Posterior cingulate gyrus (tissue), 11 donors: ENCODE measurements at regions not wholly inside any gene's neighbourhood (a gene's known extent, or its start where the extent isn't known, plus 50 kb on each side); places are given as distances from the start of the nearest gene placed in this dataset.

Experiments
- DNase-seq, 10 donors: peaks; one replicate each; pipeline versions ENCODE4 v3.0.0 to v3.0.0-alpha.2; 2020 to 2021; ENCODE audit warnings: mixed read lengths in 3 of 10
- intact Hi-C: fragments of 100-400 bp; cut with DNase I; formaldehyde crosslinking; loops from one replicate; pipeline ENCODE4 v1.15.1; 2023

DNA sequence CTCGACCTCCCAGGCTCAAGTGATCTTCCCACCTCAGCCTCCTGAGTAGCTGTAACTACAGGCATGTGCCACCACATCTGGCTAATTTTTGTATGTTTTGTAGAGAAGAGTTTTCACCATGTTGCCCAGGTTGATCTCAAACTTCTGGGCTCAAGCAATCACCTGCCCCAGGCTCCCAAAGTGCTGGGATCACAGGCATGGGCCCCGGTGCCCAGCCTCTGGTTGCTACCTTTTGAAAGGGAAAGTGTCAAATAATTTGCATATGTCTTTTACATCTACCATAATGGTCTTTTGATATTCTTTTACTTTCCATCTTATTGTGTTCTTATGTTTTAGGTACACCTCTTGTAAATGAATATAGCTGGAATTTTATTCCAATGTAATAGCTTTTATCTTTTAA, 263.1 kb upstream of the FN1 start:
- peak in 1 of 10 donors; percentile 52 for DNase-seq
- intact Hi-C loops = no loop called here

DNA sequence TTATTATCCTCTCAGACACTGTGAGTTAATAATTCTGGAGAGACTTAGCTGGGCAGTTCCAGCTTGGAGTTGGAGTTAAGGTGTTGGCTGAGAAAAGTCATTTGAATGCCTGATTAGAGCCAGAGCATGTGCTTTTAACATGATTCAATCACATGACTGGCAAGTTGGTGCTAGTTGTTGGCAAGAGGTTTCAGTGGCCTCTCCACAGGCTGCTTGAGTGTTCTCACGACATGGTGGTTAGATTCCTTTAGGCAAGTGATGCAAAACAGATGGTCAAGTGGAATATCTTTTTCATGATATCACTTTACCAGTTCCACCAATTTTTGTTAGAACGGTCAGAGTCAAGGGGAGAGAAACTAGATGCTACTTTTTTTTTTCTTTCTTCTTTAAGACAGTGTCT, 262.7 kb upstream of the FN1 start:
- no peak for DNase-seq
- intact Hi-C loops = no loop called here

DNA sequence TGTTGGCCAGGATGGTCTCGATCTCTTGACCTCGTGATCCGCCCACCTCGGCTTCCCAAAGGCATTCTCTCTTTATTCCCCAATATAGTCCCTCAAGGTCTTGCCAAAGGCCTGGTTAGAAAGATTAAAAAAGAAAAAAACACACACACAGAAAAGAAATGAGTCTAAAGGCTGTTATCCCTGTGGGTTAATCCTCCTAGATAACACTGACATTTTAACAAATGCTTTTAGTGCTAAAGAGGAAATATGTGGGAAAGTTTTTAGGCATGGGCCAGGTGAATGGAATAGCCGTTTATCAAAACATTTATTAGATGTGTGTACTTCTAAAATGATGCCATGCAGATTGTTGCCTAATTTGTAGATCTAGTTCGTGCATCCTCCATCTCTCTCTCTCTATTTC, 261.6 kb upstream of the FN1 start:
- no peak for DNase-seq
- intact Hi-C loops = no loop called here

DNA sequence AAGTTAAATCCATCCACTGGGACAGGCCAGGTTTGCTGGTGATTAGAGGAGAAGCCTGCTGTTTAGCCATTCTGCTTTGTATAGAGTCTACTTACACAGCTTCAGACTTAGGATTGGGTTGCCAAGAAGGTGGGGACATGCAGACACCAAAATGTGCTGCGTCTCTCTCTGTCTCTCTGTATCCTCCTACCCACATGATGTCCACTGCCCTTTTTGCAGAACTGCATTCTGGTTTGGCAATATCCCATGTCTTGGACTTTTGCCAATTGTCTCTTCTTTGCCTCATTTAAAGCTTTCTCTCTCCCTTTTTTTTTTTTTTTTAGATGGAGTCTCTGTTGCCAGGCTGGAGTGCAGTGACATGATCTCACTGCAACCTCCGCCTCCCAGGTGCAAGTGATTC, 261.1 kb upstream of the FN1 start:
- DNase-seq = no peak
- intact Hi-C loops = no loop called here

DNA sequence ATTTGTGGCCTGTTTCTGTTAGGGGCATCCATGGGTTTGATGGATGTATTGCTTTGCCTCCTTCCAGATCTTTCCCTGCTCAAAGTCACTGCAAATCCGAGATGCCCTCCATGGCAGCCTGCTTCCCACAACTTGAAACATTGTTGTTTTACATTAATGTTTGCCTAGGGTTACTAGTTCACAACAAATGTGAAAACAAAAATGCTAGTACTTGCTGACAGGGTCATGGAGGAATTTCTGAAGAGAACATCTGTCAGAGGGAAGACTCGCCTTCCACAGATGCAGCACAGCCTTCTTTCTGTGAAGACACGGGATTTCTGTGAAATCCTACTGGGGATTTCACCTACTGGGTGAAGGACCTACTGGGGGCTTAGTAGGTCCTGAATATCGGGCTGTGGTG, 260.0 kb upstream of the FN1 start:
- intact Hi-C loops = no loop called here
- DNase-seq = no peak

DNA sequence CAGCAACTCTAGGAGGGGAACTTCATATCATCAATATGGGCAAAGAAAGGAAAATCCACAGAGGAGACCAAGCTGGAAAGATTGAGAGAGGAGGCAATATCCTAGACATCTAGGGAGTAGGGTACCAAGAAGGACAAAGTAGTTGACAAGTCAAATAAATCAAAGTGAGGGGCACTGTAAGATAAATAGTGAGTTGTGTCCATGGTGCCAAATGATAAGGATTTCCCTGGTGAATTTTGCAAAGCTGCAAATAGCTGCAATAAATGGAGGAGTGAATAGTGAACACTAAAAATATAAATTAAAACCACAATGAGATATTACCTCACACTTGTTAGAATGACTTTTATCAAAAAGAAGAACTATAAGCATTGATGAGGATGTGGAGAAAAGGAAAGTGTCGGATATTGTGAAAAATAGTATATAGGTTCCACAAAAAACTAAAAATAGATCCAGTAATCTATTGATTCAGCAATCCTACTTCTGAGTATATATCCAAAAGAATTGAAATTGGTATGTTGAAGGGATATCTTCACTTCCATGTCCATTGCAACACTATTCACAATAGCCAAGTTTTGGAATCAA, 258.2 kb upstream of the FN1 start:
- intact Hi-C loops = no loop called here
- no peak for DNase-seq

DNA sequence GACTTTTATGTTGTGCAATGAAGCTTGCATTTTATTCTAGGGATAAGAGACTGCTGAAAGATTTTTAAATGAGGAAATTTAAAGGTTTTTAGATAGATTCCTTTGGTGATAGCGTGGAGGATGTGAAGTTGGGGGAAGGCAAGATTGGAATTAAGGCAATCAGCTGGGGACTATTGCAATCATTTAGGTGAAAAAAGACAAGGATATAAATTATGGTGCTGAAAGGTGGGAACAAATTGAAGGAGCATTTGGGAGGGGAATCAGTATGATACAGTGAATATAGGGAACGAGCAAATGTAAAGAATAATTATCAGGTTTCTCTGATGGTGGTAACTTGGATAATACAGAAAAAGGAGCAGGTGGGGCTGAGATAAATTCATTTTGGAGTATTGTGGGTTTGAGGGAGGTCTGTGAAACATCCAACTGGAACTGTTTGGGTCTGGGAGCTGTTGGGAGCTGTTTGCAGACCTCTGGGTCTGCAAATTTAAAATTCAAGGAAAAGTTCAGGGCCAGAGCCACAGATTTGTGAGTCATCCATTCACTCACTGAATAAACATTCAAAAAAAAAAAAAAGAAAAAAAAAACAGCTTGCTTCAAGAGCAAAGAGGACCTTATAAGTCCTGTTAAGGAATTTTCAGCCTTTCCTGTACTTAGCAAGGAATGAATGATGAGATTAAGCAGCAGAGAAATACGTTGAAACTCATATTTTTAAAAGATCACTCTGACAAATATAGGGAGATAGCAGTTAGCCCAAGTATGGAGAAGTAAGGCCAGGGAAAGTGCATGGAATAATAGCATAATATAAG, 257.5 kb upstream of the FN1 start:
- intact Hi-C loops = no loop called here
- DNase-seq = no peak

DNA sequence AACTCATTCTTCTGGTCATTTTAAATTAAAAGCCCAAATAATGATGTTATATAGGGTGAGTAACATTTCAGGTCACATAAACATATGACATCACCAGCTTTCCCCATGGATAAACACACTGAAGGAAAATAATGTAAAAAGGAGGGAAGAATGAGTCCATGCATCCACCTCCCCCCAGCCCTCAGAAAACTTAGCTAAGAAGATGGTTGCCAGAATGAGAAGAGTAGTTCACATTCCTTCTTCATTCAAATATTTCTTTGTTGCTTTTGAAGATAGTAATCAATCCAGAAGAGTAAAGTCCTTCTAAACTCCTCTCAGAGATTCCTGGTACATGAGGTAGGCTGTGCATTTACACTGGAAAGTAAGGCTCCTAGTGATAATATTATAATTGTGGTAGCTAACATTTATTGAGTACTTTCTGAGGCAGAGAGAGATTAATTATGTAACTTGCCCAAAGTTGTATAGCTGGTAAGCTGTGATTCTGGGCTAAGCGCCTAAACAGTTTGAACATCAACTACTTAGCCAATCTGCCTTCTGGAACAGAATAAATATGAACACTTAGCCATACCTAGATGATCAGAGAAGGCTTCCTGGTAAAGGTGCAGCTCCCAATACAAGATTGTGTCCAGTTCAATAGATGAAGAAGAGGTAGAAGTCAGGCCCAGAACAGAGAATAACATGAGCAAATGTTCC, 256.7 kb upstream of the FN1 start:
- no peak for DNase-seq
- intact Hi-C loops = no loop called here

DNA sequence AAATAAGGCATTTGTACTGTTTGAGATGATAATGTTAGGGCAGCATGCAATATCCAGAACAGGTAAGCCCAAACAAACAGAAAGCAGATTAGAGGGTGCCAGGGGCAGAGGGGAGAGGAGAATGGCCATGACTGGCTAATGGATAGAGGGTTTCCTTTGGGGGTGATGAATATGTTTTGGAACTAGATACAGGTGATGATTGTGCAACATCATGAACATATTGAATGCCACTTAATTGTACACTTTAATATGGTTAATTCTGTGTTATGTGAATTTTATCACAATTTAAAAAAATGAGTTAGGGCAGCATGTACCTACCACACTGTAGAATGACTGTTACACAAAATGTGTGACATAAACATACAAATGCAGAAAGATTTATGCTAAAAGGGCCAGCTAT, 255.5 kb upstream of the FN1 start:
- intact Hi-C loops = no loop called here
- no peak for DNase-seq

DNA sequence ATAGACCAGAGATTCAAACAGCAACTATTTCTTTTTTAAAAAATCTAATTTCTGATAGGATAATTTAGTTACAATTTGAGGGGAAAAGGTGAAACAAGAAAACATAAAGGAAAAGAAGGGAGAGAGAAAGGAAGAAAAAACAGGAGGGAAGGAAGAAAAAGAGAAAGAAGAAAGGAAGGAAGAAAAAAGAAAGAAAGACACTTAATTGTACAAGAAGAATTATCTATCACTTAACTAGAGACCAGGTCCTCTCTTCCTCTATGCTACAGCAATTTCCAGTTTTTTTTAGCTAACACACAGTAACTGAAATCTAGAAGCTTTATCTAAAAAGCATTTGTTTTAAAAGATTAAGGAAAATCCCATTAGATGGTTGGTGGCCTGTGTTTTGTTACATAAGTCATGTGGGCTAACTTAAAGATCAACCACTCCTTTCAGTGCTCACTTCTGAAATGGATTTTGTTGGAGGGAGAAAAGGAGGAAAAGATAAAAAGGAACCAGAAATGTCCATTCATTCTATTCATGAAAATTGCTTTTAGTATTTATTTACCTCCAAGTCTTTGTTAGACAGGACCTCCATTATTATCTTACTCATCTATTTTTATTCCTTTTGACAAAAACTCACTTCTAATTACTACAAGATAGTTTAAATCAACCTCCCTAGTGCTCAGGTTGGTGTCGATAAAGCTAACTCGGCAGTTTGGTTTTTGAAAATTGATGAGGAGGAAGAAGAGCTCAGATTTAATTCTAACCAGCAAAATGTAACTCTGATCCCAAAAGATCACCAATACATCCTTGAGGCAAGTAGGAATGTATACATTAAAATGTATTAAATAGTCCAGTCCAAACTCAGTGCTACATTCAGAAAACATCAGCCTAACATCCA, 251.5 kb upstream of the FN1 start:
- no peak for DNase-seq
- intact Hi-C loops = no loop called here

DNA sequence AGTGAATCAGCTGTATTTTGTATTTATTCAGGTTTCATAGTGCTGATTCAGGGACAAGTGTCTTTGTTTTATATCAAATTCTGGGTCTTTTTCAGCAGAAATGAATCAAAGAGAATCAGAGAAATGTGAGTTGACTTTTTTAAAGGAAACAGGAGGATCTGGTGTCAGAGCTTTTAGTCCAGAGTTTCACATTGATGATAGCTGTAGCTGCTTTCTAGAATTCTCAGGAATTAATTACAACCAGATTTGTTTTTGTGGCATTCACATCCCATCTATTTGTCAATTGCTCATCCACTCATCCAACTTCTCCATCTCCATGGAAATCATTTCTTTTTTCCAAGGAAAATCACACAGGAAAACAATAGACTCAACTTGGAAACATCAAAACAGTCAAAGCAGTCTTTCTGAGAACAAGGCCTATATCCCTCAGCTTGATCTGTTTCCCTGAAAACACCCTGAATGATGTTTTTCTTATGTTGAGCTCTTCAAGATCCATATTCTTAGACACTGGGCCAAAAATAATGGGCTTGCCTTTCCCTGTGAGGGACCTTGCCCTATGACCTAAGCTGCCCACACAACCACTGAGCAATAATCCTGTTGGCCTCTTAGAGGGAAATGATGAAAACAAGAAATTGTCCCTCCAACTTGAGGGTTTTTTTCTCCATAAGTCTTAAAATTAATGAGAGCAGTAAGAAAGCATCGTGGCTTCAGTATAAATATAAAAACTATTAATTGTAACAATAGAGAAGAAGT, 249.5 kb upstream of the FN1 start:
- intact Hi-C loops = no loop called here
- no peak for DNase-seq

DNA sequence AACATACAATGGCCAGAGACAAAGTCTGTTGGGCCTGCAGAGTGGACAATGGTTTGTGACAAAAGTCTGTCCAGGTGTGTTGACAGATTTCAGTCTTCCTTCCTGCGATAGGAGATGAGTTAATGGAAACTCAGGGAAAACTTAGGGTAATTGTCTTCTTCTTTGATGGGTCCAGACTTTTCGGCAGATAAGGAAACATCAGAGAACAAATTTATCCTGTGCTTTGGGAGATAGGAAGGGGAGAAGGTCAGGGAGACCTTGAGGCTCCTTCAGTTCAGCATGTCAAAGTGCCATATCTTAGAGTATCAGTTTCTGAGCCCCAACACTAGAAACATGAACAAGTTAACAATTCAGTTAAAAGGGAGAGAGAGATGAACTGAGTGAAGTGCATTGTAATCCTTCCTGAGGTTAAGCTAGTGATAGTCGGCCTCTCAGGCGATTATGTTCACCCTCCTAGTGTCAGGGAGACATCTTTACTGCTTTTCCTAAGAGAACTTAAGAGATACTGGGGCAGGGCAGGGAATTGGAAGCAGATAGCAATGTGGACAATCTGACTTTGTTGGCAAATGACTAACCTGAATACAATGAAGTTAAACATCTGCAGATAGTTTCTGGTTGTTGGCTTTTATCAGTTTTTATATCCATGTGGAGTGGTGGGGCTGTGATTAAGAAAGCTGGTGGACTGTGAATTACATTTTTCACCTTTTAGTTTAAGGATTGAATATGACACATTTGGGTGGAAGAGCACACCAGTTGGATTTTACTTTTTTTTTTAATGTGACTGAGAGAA, 248.8 kb upstream of the FN1 start:
- intact Hi-C loops = no loop called here
- no peak for DNase-seq

DNA sequence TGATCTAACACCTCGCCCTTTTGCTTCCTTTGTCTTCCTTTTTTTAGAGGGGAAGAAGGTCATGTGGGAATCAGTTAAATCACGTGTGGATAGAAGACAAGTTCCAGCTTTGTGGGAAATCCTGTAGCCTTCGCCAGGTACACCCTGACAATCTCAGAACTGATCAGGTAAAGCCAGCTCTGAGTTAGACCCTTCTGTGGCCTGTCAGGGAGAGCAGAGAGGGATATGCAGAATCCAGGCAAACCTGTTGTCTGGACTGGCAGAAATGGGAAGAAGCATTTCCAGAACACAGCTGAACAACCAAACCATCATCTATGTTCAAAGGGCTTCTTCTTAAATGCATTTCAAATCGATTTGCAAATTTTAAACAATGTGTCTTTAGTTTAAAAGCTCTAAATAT, 247.4 kb upstream of the FN1 start:
- no peak for DNase-seq
- intact Hi-C loops = no loop called here

DNA sequence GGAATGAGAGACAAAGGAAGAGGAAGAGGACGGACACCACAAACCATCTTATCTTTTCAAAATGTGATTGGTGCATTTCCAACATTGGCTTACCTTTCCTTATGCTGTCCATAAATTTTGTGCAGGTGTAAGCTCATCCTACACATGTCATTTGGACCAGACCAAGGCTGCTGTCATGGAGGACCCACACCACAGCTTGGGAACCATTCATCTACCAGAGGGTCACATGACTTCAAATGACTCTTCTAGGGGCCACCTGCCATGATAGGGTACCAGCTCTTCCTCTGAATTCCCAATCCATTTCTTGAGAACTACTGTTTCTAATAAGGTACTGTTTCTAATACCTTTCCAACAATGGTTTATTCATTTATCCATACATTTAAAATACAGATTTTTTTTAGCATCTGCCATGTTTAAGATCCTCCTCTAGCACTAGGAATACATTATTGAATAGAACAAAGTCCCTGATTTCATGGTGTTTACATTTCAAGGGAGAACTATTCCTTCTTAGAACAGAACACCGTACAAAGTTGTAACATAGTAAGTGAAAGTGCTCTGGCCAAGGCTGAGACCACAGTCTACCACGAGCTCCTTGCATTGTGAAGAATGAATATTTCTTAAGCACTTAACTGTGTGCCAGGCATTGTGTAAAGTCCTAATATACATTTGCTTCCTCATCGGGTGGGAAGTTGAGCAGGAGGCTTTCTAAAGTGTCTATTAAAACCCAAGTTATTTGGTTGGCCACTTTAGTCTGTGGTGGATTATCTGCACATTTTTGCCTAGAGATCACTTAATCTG, 246.1 kb upstream of the FN1 start:
- no peak for DNase-seq
- intact Hi-C loops = no loop called here

DNA sequence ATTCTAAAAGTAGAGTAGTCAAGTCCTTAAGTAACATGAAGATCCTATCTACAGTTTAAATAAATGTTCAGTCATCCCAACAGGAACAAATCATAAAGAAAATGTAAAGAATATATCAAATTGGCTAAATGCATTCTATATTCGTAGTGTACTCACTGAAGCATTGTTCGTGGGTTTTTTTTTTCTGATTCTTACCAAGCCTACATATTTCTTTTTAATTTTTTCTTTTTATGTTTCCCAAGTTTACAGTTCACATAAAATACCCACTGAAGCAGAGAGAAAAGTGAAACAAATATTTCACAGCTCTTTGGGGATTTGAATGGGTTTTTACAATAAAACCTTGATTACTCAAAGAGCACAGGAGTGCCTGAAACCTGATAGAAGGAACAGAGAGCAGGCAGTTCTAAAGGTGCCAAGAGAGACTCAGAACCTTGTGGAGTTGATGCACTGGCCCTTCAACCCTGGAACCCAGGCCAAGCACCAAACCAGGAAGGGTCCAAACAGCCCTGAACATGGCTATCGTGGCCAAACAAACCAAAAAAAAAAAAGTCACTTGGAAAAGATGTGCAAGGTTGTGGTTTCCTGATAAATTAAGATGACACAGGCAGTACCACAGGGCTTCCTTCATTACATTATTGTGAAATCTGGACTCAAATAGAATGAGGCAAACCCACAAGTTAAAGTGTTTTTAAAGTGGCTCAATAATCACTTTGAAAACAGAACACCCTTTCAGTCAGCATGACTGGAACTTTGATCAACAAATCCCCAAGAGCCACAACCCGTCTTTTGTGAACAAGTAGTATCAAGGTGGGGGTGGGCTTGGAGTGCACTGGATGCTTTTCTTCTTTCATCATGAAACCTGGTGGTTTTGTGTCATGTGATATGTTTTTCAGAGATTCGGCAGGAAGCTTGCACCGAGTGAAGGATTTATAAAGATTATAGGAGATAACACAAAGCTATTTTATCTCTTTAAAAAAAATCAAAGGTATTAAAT, 245.0 kb upstream of the FN1 start:
- intact Hi-C loops = no loop called here

DNA sequence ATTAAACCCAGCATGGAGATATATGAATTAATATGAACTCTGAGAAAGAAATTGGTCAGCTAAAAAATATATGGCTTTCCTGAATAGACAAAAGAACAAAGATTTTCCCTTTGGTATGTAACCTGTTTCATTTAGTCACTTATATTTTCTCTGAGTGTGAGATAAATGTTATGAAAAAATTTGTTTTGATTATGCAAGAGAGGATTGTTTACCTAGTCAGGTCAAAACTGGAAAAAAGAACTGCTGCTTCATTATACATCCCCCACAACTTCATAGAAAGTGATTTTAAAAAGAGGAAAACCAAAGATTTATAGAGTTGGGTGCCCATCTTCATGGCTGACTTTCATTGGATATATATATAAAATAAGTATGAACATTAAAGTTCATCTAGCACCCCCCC, 242.2 kb upstream of the FN1 start:
- intact Hi-C loops = no loop called here
- DNase-seq = no peak

More for the DNA sequence above, 245.0 kb upstream of the FN1 start:
- no peak for DNase-seq

DNA sequence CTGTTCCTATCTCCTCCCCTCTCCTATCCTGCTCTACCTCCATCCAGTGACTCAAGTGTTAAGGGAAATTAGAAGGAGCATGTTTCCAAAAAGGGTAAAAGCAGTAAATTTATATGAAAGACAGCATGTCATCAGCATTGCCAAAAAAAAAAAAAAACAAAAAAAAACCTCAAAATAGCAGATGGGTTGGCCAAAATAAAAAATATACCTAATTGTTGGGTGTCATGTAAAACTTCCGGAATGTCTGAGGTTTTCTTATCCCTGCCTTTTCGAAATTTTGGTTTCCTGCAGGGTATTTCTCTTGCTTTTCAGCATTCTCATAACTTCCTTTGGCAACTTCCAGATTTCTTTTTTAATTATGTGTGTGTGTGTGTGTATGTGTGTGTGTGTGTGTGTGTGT, 241.6 kb upstream of the FN1 start:
- DNase-seq = no peak
- intact Hi-C loops = no loop called here
